ENCODE measurements at regions not wholly inside any gene's neighbourhood (a gene's known extent, or its start where the extent isn't known, plus 50 kb on each side); places are given as distances from the start of the nearest gene placed in this dataset.

DNA sequence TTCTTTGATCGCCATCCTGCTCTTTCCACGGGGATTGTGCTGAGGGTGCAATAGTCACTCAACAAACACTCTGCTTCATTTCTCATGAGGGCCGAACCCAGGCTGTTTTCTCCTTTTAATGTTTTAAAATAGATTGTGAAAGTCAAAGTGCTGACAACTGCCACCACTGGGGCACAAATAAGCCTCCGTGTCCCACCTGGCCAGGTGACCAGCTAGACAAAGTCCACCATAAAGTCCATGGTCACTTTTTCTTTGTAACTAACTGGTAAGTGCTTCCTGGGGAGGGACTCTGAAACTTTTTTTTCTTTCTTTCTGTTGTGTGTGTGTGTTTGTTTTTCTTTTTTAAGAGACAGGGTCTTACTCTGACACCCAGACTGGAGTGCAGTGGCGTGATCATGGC lies 219.8 kb downstream of the LY86 start:
- Histone ChIP-seq H3K36me3 (ENCODE audit: control insufficient read depth in 5 of 5, insufficient read depth in 5 of 5, low read length in 5 of 5) (no peaks in the 10 kb centered on the region), H3K9ac (ENCODE audit: low read length in 5 of 5) (no peak overlapping the region), H3K4me3 (ENCODE audit: low read depth in 1 of 5, low read length in 5 of 5) (no peak overlapping the region), H3K27me3 (ENCODE audit: control insufficient read depth in 5 of 5, insufficient read depth in 4 of 5, low read length in 5 of 5) (no peaks in the 10 kb centered on the region), H3K9me3 (ENCODE audit: control insufficient read depth in 5 of 5, low read length in 5 of 5) (peaks cover 0 to 5% (median 0%) of the 10 kb centered on the region in 5 donors), H3K27ac (ENCODE audit: low read depth, low read length) (no peak overlapping the region), H3K4me1 (ENCODE audit: control insufficient read depth in 5 of 5, insufficient read depth in 5 of 5, low read length in 5 of 5) (peaks cover 9 to 47% (median 44%) of the 10 kb centered on the region in 5 donors)

DNA sequence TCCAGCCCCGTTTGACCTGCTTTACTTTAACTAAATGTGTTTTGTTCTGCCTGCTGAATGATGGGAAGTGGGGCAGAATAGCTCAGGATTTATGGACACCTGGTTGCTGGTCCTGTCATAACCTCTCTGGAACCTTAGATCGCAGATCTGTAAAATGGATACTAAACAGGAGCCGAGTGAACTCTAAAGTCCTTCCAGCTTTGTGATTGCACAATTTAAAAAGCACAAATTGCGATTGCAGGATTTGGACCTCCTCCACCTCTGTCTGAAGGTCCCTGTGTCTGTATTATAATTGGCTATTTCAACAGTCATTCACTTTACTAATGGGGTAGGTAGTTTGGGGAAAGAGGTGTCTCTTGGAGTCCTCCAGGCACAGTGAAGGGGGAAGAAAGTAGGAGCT lies 220.4 kb downstream of the LY86 start:
- Histone ChIP-seq H3K27me3 (ENCODE audit: control insufficient read depth in 5 of 5, insufficient read depth in 4 of 5, low read length in 5 of 5) (no peaks in the 10 kb centered on the region), H3K4me1 (ENCODE audit: control insufficient read depth in 5 of 5, insufficient read depth in 5 of 5, low read length in 5 of 5) (peaks cover 9 to 47% (median 44%) of the 10 kb centered on the region in 5 donors), H3K27ac (ENCODE audit: low read depth, low read length) (no peak overlapping the region), H3K9me3 (ENCODE audit: control insufficient read depth in 5 of 5, low read length in 5 of 5) (peaks cover 0 to 5% (median 0%) of the 10 kb centered on the region in 5 donors), H3K9ac (ENCODE audit: low read length in 5 of 5) (no peak overlapping the region), H3K36me3 (ENCODE audit: control insufficient read depth in 5 of 5, insufficient read depth in 5 of 5, low read length in 5 of 5) (no peaks in the 10 kb centered on the region), H3K4me3 (ENCODE audit: low read depth in 1 of 5, low read length in 5 of 5) (peak overlapping the region in 1 of 5 donors; percentile 36)

DNA sequence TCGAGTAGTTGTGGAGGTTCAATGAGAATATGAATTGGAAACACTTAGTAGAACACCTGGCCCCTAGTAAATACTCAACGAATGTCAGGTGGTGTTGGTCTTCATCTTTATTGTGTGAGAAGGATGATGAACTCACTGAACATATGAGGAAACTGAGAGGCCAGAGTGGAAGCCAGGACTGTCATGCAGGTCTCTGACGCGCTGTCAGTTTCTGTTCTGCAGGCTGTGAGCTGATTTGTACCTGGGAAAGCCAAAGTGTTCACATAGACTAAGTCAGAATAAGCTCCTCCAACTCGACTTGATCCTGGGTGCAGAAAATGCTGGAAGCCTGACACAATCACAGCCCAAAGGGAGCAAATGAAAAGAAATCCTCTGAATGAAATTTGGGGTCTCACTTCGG lies 222.2 kb downstream of the LY86 start:
- no peaks in the 10 kb centered on the region for H3K9me3 ChIP-seq (ENCODE audit: control insufficient read depth in 5 of 5, low read length in 5 of 5)
- H3K9ac ChIP-seq (ENCODE audit: low read length in 5 of 5), result peak overlapping the region in 3 of 5 donors; percentile 21 to 36 (median 34)
- peak overlapping the region; percentile 38 for H3K27ac ChIP-seq (ENCODE audit: low read depth, low read length)
- no peaks in the 10 kb centered on the region for H3K36me3 ChIP-seq (ENCODE audit: control insufficient read depth in 5 of 5, insufficient read depth in 5 of 5, low read length in 5 of 5)
- peak overlapping the region; percentile 26 to 59 (median 56) for H3K4me3 ChIP-seq (ENCODE audit: low read depth in 1 of 5, low read length in 5 of 5)
- H3K27me3 ChIP-seq (ENCODE audit: control insufficient read depth in 5 of 5, insufficient read depth in 4 of 5, low read length in 5 of 5), result no peaks in the 10 kb centered on the region
- H3K4me1 ChIP-seq (ENCODE audit: control insufficient read depth in 5 of 5, insufficient read depth in 5 of 5, low read length in 5 of 5), result peaks cover 9 to 48% (median 44%) of the 10 kb centered on the region in 5 donors

DNA sequence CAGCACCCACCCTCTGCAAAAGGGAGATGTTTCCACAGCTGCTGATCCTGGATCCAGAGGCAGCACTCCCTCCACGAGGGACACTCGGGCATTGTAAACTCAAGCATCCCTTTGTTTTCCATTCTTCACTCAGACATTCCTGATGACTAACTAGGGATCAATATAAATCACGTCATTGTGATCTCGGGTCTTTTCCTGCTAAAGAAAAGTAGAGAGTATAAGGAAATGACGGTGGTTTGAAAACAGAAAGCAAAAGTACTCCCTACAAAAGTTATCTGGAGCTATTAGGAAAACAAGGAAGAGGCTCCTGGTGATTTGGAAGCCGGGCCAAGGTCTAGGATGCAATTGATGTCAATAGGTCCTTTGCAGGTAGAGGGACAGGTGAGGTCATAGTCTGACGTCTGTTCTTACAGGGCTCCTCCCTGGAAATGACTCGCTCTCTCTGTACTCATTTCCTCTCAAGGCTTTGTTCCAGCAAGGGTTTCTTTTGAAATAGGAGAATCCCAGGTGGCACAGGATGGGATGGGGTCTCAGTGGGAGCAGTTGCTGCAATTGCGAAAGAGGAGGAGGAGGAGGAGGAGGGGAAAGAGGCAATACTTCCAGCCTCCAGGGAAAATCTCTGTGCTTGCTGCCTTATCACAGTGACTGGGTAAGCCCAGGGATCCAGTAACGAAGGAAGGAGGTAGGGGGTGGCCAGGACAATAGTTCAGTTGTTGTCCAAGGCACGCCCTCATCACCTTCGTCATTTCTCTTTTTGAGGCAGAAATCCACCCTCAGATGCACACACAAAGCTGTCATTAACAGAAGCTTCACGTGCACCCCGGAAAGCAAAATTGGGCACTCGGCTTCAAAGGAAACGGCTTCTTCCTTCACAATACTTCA lies 222.8 kb downstream of the LY86 start:
- peak overlapping the region; percentile 26 to 59 (median 56) for H3K4me3 ChIP-seq (ENCODE audit: low read depth in 1 of 5, low read length in 5 of 5)
- H3K36me3 ChIP-seq (ENCODE audit: control insufficient read depth in 5 of 5, insufficient read depth in 5 of 5, low read length in 5 of 5), result no peaks in the 10 kb centered on the region
- peak overlapping the region; percentile 52 for H3K27ac ChIP-seq (ENCODE audit: low read depth, low read length)
- H3K27me3 ChIP-seq (ENCODE audit: control insufficient read depth in 5 of 5, insufficient read depth in 4 of 5, low read length in 5 of 5), result no peaks in the 10 kb centered on the region
- H3K9me3 ChIP-seq (ENCODE audit: control insufficient read depth in 5 of 5, low read length in 5 of 5), result no peaks in the 10 kb centered on the region
- peak overlapping the region in 3 of 5 donors; percentile 21 to 36 (median 34) for H3K9ac ChIP-seq (ENCODE audit: low read length in 5 of 5)
- peaks cover 9 to 47% (median 44%) of the 10 kb centered on the region in 5 donors for H3K4me1 ChIP-seq (ENCODE audit: control insufficient read depth in 5 of 5, insufficient read depth in 5 of 5, low read length in 5 of 5)

DNA sequence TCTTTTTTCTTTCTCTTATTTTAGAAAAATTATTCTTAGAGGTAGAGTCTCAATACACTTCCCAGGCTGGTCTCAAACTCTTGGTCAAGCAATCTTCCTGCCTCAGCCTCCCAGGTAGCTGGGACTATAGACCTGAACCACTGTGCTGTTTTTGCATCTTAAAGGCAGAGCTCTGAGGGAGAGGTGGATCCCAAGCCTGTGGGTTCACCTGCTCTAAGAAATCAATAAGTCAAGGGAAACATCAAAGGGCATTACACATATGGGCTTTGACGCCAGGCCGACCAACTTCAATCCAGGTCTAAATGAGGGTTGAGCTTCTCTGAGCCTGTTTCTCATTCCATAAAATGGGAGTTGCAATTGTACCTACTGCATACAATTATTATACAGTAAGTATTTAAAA lies 223.9 kb downstream of the LY86 start:
- Histone ChIP-seq H3K27me3 (ENCODE audit: control insufficient read depth in 5 of 5, insufficient read depth in 4 of 5, low read length in 5 of 5) (no peaks in the 10 kb centered on the region), H3K27ac (ENCODE audit: low read depth, low read length) (peak overlapping the region; percentile 52), H3K9me3 (ENCODE audit: control insufficient read depth in 5 of 5, low read length in 5 of 5) (no peaks in the 10 kb centered on the region), H3K4me1 (ENCODE audit: control insufficient read depth in 5 of 5, insufficient read depth in 5 of 5, low read length in 5 of 5) (peaks cover 8 to 37% (median 34%) of the 10 kb centered on the region in 5 donors), H3K36me3 (ENCODE audit: control insufficient read depth in 5 of 5, insufficient read depth in 5 of 5, low read length in 5 of 5) (no peaks in the 10 kb centered on the region), H3K4me3 (ENCODE audit: low read depth in 1 of 5, low read length in 5 of 5) (no peak overlapping the region), H3K9ac (ENCODE audit: low read length in 5 of 5) (no peak overlapping the region)

DNA sequence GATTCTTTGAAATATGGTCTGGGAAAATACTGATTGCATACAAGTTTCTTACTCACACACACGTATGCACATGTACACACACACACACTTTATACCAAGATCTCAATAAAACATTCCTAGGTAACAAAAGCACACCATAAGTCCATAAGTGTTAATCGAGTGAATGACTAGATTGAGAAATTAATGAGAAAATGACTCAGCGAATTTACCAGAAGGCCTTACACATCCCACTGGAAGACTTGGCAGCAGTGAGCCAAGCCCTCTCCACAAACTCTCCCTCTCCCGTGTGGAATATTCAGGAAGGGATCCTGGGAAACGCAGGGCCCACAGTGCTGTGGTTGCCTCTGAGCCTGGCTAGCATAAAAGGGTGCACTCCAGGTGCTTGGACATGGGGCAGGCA lies 227.2 kb downstream of the LY86 start:
- H3K4me3 ChIP-seq (ENCODE audit: low read depth in 1 of 5, low read length in 5 of 5), result no peak overlapping the region
- H3K36me3 ChIP-seq (ENCODE audit: control insufficient read depth in 5 of 5, insufficient read depth in 5 of 5, low read length in 5 of 5), result no peaks in the 10 kb centered on the region
- H3K27ac ChIP-seq (ENCODE audit: low read depth, low read length), result no peak overlapping the region
- H3K4me1 ChIP-seq (ENCODE audit: control insufficient read depth in 5 of 5, insufficient read depth in 5 of 5, low read length in 5 of 5), result peaks cover 0 to 17% (median 14%) of the 10 kb centered on the region in 5 donors
- H3K9me3 ChIP-seq (ENCODE audit: control insufficient read depth in 5 of 5, low read length in 5 of 5), result no peaks in the 10 kb centered on the region
- no peak overlapping the region for H3K9ac ChIP-seq (ENCODE audit: low read length in 5 of 5)
- H3K27me3 ChIP-seq (ENCODE audit: control insufficient read depth in 5 of 5, insufficient read depth in 4 of 5, low read length in 5 of 5), result no peaks in the 10 kb centered on the region

DNA sequence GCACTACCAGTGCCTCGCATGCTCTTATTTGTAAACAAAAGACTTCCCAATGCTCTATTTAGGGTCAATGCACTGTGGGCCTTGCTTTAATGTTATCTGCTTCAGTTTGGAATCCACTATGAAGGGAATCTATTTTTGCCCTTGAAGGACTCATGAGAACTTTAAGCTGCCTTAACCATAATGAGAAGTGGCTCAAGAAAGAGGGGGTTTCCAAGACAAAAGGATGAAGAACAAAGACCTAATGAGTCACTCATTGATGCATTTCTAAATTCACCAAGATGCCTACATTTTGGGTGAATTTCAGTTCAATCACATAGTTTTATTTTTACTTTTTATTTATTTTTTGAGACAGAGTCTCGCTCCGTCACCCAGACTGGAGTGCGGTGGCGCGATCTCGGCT lies 228.2 kb downstream of the LY86 start:
- H3K4me1 ChIP-seq (ENCODE audit: control insufficient read depth in 5 of 5, insufficient read depth in 5 of 5, low read length in 5 of 5), result peaks cover 0 to 7% (median 4%) of the 10 kb centered on the region in 5 donors
- no peaks in the 10 kb centered on the region for H3K36me3 ChIP-seq (ENCODE audit: control insufficient read depth in 5 of 5, insufficient read depth in 5 of 5, low read length in 5 of 5)
- no peaks in the 10 kb centered on the region for H3K9me3 ChIP-seq (ENCODE audit: control insufficient read depth in 5 of 5, low read length in 5 of 5)
- H3K27ac ChIP-seq (ENCODE audit: low read depth, low read length), result no peak overlapping the region
- no peaks in the 10 kb centered on the region for H3K27me3 ChIP-seq (ENCODE audit: control insufficient read depth in 5 of 5, insufficient read depth in 4 of 5, low read length in 5 of 5)
- H3K4me3 ChIP-seq (ENCODE audit: low read depth in 1 of 5, low read length in 5 of 5), result no peak overlapping the region
- no peak overlapping the region for H3K9ac ChIP-seq (ENCODE audit: low read length in 5 of 5)

DNA sequence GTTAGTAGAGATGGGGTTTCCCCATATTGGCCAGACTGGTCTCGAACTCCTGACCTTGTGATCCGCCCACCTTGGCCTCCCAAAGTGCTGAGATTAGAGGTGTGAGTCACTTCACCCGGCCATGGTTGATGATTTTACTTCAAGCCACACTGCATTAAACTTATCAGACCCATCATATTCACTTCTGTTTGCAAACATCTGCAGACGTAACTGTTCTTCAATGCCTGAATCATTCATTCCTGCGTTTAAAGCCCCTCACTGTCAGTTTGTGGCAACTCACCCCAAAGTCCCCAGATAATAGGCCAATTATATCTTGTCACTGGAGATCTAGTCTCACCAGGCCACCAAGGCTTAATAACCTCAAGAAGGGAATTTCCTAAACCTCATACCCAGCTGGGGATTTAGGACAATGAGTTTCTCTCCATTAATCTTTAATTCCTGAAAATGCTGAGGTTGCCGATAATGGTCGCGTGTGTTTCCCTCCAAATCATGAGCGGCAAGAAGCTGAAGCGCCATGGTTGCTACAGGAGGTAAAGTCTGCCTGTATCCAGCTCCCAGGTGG lies 229.6 kb downstream of the LY86 start:
- Histone ChIP-seq H3K4me3 (ENCODE audit: low read depth in 1 of 5, low read length in 5 of 5) (no peak overlapping the region), H3K4me1 (ENCODE audit: control insufficient read depth in 5 of 5, insufficient read depth in 5 of 5, low read length in 5 of 5) (peaks cover 0 to 3% (median 2%) of the 10 kb centered on the region in 5 donors), H3K27me3 (ENCODE audit: control insufficient read depth in 5 of 5, insufficient read depth in 4 of 5, low read length in 5 of 5) (no peaks in the 10 kb centered on the region), H3K9ac (ENCODE audit: low read length in 5 of 5) (no peak overlapping the region), H3K27ac (ENCODE audit: low read depth, low read length) (no peak overlapping the region), H3K36me3 (ENCODE audit: control insufficient read depth in 5 of 5, insufficient read depth in 5 of 5, low read length in 5 of 5) (no peaks in the 10 kb centered on the region), H3K9me3 (ENCODE audit: control insufficient read depth in 5 of 5, low read length in 5 of 5) (no peaks in the 10 kb centered on the region)

DNA sequence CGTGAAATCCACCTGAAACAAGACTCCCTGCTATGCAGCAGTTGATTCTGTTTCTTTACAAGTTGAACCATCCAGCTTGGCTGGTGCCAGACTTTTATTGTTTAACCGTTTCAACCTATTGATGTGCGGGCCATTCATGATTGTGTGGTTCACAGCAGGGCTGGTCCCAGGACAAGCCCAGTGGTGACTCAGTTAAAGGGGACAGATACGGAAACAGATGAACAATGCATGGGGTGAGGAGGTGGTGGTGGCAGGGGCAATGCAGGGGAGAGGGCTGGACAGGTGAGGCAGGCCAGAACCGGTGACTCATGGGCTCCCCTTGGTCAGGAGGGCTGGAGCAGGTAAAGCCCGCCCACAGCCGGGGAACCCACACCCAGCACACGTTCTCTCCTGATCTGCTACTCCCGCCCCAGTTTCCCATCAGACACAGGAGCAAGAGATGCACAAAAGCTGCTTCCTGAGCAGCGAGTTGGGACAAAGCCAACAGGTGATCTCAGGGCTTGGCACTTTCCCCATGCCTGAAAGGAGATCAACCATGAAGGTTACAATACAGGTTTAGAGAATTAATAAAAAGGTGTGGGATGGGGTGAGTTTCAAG lies 232.2 kb downstream of the LY86 start:
- H3K27ac ChIP-seq (ENCODE audit: low read depth, low read length), result no peak overlapping the region
- no peak overlapping the region for H3K9ac ChIP-seq (ENCODE audit: low read length in 5 of 5)
- H3K4me3 ChIP-seq (ENCODE audit: low read depth in 1 of 5, low read length in 5 of 5), result no peak overlapping the region

More for the DNA sequence above, 232.2 kb downstream of the LY86 start:
- peaks cover 4 to 28% (median 22%) of the 10 kb centered on the region in 5 donors for H3K4me1 ChIP-seq (ENCODE audit: control insufficient read depth in 5 of 5, insufficient read depth in 5 of 5, low read length in 5 of 5)
- H3K27me3 ChIP-seq (ENCODE audit: control insufficient read depth in 5 of 5, insufficient read depth in 4 of 5, low read length in 5 of 5), result no peaks in the 10 kb centered on the region
- H3K9me3 ChIP-seq (ENCODE audit: control insufficient read depth in 5 of 5, low read length in 5 of 5), result no peaks in the 10 kb centered on the region
- H3K36me3 ChIP-seq (ENCODE audit: control insufficient read depth in 5 of 5, insufficient read depth in 5 of 5, low read length in 5 of 5), result no peaks in the 10 kb centered on the region

All from subcutaneous abdominal adipose tissue (tissue), 5 donors.